MM.1S (cell line): ENCODE measurements at regions not wholly inside any gene's neighbourhood (a gene's known extent, or its start where the extent isn't known, plus 50 kb on each side); places are given as distances from the start of the nearest gene placed in this dataset.

Source experiments
- CTCF ChIP-seq: fragments of 300-600 bp; sonication (generic); IDR thresholded peaks from 2 replicates; pipeline ENCODE4 v1.5.1; 2016; ENCODE audit warnings: antibody characterized with exemption, low read length, mixed read lengths
- EZH2phosphoT487 ChIP-seq: fragments of 300-600 bp; sonication (generic); IDR thresholded peaks from 2 replicates; pipeline ENCODE4 v1.6.1; 2018; ENCODE audit warnings: antibody characterized with exemption, low read length

- TF ChIP-seq CTCF: no peak
- TF ChIP-seq EZH2phosphoT487: no peak
Observed at GRCh38 chr20:48425817-48426612, 401.8 kb downstream of the PREX1 start.
